ENCODE measurements at regions not wholly inside any gene's neighbourhood (a gene's known extent, or its start where the extent isn't known, plus 50 kb on each side); places are given as distances from the start of the nearest gene placed in this dataset.
"Not testable (repeated sequence)": the region's sequence is repeated elsewhere in the genome, so short reads cannot be mapped to it uniquely, and the experiment has no call there.

DNA sequence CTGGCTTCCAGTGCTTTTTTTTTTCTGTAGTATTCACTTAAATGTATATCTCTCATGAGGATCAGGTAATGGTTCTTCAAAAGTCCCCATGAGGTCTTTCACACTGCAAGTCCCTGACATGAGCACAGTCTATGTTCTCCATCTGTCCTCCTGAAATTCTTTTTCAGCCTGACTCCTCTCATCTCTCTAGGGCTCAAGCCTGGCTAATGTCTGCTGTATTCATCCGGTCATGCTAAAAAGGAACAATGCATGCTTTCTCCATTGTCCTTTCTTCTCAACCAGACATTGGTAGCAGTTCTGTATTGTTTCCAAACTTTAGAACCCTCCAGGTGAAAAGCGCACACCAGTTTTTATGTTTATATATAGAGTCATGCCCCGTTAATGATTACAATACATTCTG is 368.3 kb upstream of the OLFM3 start:
- no peak for DNase-seq

DNA sequence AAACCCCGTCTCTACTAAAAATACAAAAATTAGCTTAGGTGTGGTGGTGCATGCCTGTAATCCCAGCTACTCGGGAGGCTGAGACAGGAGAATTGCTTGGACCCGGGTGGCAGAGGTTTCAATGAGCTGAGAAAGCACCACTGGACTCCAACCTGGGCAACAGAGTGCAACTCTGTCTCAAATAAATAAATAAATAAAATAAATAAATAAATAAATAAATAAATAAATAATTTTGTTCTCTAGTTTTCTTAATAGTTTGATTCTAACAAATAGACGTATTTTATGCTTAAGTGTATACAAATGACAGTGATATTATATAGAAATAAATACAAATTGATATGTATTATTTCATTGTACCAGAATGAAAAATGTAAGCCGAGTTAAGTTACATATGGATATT is 339.9 kb upstream of the OLFM3 start:
- DNase-seq, result no peak

DNA sequence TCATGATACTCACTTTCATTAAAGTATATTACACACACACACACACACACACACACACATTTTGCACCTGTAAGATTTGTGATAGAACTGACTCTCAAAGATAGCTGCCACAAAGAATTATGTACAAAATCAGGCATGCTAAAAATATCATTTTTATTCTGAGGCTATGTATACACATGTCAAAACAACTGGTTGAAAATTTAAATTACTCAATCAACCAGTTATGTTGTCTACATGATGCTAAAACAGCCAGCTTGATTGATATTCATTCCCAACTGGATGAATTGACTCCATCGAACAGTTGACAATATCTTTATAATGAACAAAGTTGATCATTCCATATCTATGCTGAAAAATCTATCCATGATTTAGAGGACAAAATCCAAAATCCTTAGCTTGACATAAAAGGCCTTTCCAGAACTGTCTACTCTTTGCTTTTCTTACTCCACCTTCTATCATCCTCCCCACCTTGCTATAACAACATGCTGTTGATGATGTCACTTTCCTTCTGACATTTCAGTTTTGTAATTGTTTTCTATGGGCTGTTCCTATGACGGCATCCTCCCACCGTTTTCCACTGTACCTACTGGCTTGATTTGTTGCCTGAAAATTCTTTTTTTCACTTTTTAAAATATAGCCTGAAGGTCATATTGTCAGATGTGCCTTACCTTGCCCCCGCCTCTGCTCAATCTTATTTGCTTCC is 321.5 kb upstream of the OLFM3 start:
- no peak for DNase-seq

DNA sequence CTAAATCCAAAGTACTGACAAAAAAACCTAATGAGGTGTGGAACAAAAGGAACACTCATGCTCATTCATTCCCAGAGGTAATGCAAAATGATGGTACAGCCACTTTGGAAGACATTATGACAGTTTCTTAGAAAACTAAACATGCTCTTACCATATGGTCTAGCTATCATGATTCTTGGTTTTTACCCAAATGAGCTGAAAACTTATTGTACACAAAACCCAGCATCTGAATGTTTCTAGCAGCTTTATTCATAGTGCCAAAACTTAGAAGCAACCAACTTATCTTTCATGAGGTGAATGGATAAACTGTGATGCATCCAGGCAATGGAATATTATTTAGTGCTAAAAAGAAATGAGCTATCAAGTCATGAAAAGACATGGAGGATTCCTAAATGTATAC is 318.4 kb upstream of the OLFM3 start:
- no peak for DNase-seq

DNA sequence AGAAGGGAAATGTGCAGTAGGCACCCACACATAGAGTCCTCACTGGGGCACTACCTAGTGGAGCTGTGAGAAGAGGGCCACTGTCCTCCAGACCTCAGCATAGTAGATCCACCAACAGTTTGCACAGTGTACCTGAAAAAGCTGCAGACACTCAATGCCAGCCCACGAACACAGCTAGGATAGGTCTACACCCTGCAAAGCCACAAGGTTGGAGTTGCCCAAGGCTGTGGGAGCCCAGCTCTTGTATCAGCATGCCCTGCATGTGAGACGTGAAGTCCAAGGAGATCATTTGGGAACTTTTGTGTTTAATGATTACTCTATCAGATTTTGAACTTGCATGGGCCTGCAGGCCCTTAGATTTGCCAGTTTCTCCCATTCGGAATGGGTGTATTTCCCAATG is 299.4 kb upstream of the OLFM3 start:
- DNase-seq, result no peak

DNA sequence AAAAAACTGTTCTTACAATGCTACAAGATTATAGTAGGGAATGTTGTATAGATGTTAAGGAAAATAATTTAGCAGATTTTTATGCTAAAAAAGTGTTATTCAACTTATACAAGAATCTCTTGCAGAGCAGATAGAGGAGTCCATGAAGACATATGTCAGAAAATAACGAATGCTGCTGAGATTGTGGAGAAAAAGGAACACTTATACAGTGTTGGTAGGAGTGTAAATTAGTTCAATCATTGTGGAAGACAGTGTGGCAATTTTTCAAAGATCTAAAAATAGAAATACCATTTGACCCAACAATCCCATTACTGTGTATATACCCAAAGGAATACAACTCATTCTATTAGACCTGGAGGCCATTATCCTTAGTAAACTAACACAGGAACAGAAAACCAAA is 286.2 kb upstream of the OLFM3 start:
- no peak for DNase-seq

DNA sequence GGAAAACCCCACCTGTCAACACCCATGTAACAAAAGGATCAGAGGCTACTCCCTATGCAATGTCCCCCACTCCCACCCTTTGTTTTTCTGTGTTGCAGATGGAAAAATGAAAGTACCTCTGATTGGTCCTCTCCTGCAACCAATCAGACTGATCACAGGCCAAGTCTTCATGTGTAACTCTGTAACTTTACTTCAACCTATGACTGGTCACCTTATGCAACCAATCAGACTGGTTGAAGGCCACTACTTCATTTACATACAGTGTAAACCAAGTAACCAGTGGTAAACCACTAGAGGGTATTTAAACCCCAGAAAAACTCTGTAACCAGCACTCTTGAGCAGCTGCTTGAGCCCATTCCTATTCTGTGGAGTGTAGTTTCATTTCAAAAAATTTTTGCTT is 266.3 kb upstream of the OLFM3 start:
- DNase-seq, result no peak

DNA sequence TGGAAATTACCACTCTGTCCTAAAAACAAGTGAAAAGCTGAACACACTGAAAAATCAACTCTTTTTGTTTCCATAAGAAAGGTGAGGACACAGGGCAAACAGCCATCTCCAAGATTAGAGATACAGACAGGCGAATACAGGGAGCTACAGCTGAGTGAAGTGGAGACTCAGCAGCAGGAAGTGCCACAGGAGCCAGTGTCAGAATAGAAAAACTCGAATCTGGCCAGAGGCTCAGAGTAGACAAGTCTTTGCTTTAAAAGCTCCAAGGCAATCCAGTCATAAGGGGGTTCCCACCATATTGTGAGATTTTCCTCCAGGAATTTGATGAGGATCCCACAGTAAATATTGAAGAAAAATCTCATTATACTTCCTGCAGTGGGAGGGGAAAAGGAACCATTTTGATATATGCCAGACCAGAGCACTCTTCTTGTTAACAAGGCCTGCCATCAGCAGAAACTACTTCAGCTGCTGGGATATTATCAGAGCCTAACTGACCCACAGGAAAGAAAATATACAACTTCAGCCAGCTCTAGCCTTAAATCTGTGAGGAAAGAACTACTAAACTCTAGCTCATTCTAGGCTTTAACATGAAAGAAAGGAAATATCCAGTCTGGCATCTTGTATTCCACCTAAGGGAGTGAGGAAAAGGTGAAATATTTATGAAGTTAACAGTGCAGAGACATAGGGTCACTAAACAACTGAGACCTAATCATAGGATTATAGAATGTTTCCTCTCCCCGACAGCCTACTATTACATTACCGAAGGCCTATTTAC is 256.2 kb upstream of the OLFM3 start:
- DNase-seq, result no peak

DNA sequence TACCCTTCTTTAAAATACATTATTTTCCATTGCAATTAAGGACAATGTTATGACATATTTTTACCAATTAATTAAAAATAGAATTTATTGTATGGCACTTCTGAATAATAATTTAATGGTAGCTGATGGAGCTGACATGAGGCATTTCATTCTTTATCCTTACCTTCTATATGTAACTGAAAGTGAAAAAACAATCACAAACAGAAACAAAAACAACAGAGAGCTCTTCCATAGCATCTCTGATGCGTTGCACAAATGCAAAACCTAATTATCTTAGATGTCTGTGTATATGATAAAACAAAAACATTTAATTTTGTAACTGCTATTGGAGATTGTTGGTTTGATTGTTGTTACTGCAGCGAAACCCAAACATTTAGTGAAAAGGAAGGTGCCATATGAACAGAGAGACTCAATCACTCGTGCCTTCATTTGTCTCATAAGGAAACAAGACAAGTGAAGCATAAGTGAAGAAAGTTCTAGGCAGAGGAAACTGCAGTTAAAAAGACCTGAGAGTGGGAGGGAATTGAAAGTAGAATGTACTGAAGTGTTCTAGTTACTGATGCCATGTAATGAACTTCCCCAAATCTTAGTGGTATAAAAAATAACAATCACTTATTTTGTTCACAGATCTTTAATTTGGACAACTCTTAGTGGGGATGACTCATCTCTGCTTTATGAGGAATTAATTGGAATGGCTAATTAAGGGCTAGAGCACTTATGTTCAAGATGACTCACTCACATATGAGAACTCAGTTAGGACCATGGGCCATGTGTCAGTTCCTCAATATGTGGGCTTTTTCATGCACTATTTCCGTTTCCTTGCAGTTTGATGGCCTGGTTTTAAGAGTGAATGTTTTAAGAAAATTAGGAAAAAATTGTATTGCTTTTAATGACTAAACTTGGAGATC is 245.0 kb upstream of the OLFM3 start:
- DNase-seq, result no peak

DNA sequence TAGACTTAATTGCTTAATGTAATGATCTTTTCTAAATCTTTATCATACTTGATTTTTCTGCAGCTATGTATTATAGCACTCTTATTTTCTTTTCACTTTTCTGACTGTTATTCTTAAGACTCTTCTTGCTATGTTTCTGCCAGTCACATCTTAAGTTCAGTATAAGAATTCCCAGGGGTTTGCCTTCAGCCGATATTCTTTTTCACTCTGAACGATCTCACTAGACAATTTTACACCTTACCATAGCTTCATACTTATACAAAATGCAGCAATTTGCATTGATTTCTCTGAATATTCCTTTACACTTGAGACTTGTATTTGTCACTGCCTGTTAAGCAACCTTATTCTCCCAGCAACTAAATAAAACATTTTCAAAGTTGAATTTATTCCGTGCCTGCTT is 242.5 kb upstream of the OLFM3 start:
- no peak for DNase-seq

DNA sequence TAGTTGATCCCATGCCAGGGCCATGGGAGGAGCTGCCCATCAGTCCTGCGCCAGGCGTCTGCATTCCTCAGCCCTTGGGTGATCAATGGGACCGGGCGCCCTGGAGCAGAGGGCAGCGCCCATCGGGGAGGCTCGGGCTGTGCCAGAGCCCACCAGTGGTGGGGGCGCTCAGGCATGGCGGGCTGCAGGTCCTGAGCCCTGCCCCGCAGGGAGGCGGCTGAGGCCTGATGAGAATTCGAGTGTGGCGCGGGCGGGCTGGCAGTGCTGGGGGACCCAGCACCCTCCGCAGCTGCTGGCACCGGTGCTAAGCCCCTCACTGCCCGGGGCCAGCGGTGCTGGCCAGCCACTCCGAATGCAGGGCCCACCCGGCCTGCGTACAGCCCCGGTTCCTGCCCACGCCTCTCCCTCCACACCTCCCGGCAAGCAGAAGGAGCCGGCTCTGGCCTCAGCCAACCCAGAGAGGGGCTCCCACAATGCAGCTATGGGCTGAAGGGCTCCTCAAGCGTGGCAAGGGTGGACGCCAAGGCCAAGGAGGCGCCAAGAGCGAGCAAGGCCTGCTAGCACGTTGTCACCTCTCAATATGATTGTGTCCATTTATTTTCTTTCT is 238.1 kb upstream of the OLFM3 start:
- no peak for DNase-seq

DNA sequence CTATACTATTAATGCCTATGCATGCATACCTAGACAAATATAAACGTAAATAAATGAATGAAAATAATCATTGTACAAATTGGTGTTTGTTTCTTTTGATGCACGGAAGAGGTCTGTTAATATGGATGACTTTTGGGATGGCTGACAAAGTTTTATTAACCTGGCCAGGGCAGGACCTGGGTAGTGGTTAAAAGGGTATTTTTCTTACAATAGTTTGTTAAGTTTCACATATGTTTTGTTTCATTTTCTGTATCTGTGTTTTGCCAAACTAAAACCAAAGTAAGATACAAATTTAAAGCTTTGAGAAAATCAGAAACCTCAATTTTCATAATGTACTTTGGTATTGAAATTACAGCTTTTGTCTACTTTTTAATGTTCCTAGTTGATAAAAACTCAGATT is 222.7 kb upstream of the OLFM3 start:
- no peak for DNase-seq

DNA sequence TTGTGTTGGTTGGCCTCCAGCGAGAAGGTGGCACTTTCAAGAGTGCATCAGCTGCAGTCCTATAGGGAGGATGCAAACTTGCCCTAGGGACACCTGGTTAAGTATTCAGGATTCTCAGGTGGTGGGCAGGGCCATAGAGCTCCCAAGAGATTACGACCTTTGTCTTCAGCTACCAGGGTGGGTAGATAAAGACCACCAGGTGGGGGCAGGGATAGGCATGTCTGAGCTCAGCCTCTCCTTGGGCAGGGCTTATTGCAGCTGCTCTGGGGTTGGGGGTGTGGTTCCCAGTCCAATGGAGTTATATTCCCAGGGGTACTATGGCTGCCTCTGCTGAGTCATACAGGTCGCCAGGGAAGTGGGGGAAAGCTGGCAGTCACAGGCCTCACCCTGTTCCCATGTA is 214.2 kb upstream of the OLFM3 start:
- DNase-seq, result not testable (repeated sequence)

DNA sequence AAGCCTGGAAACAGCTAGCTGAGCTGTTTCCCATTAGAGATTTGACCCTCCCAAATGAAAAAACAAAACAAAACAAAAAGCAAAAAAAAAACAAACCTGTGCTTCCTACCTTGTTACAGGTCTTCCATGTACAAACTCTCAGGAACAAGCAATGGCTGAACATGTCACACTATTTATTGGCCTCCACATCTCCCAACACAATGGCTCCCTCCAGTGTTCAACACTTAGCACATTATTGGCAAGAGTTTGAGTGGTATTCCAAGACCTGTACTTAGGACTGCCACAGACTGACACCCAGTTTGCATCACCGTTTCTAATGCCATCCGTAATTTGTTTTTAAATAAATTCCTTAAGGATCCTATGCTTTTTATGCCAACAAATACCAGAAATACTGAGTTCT is 195.0 kb upstream of the OLFM3 start:
- peak; percentile 41 for DNase-seq

DNA sequence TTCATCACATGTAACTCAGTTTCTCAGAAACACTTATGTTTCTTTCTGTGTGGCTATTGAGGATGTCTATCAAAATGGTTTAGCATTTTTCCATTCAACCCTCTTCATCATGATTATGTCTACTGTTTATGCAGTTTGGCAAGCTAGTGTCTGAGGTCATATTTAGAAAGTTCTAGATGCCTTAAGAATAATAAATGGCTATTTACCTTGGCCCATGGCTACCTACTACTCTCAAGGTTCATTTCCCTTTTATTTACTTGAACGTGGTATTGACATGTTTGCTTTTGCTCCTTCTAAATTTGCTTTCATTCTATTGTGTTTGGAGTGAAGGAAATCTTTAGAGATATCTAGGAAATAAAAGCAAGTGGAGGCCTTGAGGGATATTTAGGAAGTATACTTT is 193.7 kb upstream of the OLFM3 start:
- DNase-seq, result no peak

DNA sequence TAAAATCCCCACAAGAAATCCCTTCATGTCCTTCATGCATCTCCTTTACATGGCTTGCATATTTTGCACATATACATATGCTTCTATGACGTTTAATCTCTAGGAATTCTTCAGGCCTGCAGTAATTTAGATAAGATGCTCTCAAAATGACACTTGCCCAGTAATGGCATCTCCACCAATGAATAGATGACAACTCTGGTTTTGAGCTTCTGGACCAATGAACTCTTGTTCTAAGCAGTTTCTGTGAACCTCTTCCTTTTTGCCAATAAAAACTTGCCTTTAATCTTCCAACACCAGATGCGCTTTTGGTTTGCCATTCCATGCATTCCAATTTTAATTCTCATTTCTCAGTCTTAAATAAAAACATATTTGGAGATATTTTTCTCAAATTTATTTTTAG is 189.8 kb upstream of the OLFM3 start:
- no peak for DNase-seq

DNA sequence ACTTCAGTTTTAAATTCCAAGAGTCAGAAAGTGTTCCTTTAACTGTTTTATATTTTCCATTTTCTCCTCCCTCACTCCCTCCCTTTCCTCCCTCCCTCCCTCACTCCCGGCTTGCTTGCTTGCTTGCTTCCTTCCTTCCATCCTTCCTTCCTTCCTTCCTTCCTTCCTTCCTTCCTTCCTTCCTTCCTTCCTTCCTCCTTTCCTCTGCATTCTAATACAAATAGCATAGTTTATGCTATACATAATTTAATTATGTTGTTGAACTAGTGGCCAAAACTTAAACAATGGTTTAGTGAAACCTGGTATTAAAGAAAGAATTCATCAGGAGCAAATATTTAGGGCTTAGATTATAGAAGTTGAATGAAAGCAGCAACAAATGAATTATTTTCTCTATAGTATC is 188.5 kb upstream of the OLFM3 start:
- DNase-seq, result no peak

DNA sequence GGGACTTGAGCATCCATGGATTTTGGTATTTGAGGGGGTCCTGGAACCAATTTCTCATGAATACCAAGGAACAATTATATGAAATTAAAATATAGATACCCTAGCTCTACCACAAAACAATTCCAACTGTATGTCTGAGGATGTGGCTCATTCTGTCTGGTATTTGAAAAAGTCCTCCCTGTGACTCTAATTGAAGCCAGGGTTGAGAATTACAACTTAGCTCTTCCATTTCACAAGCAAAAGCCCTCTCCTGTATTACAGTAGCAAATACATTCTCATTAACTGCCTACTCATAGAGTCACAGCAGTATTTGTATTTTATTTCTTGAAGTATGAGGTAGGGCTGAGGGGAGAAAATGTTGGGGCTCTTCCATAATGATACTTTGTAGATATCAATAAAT is 187.8 kb upstream of the OLFM3 start:
- DNase-seq, result no peak

DNA sequence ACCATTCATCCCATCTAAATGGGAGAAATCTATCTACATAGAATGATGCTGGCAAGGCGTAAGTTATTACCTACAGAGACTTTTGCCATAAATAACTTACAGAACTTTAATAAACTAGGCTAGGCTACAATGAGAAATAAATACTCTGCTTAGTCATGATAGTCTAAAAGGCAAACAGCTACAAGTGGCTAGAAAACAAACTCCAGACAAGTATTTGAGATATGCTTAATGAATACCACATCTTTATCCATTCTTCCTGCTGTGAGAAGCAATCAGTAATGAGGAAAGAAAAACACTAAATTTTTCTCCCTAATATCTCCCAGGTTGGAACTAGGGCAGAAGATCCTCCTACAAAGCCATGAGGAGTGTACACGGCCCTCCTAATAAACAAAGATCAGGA is 187.0 kb upstream of the OLFM3 start:
- DNase-seq, result no peak

DNA sequence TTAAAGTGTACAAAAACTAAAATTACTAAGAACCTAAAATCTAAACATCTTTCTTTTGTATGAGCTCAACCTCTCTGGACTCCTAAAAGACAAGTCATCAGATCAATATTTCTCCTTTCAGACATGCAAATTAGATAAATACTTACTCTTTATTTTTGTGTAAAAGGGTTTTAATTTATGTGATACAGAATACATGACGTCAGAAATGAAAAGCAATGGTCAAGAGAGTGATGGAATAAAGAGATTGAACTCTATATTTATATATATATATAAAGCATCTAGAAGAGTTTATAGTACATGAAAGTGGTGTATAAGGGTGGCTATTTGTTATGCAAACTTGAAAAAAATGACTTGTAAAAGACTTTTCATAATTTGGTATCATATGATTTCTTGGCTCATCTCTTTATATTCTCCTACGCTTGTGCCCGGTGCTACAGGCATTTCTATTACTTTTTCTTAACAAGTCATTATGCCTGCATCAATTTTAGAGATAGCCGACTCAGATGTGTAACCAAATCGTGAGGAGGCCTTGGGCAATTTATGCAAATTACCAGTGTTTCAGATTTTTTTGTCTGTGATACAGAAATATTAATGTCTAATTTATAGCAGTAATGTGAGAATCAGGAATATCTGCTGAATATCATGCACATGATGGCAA is 186.0 kb upstream of the OLFM3 start:
- DNase-seq, result no peak

DNA sequence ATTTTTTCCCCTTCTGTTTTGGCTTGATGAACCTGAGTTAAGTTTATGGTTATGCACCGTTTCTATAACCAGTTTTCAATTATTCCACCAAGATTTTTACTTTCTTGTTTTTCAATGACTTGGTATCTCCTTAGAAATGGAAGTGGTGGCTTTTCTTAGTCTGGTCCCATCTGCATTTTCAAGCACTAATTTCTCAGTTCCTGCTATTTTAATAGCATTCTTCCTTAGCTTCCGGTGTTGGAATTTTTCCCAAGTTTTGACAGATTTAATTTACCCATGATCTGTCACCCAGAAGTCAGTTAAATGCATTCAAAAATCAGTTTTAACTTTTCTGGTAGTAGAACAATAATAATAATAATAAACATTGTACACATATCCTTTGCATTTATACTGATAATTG is 184.6 kb upstream of the OLFM3 start:
- DNase-seq, result no peak

DNA sequence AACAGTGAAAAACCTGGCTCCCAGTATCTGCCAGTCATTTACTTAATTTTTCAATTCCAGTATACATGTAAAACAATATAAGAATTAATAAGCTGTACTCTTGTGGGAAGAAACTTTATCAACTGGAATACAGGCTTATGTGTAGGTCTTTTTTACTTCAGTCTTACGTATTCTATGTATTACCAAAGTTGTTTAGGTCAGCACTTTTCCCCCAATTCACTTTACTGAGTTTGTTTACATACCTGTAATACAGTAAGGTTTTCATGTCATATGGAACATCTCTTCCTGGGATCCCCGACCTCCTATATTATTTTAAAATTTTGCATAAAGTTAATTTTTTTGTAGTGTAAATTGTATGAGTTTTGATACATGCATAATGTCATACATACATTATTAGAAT is 181.8 kb upstream of the OLFM3 start:
- no peak for DNase-seq
